A673 (cell line): ENCODE measurements at regions not wholly inside any gene's neighbourhood (a gene's known extent, or its start where the extent isn't known, plus 50 kb on each side); places are given as distances from the start of the nearest gene placed in this dataset.

Experiments
- BruUV-seq: library from RNA; stranded (reverse); fragments of 400-500 nt; replicated peaks from 2 replicates; lab custom pipeline; 2021; lab: Mats Ljungman, UMichigan
- CTCF ChIA-PET: fragments of 300-600 bp; sonication (Branson Sonifier 250); formaldehyde crosslinking; loops from one replicate; lab custom pipeline; 2022; ENCODE audit warnings: antibody characterized with exemption; lab: Charles Lee
- POLR2A ChIA-PET: fragments of 300-600 bp; sonication (Branson Sonifier 250); formaldehyde crosslinking; loops from one replicate; lab custom pipeline; 2022; ENCODE audit warnings: antibody characterized with exemption; ENCODE audit not compliant: low non-redundant PET; lab: Charles Lee
- DNase-seq: peaks from one replicate; pipeline ENCODE4 v3.0.0-alpha.2; 2015; ENCODE audit warnings: low spot score
- H3K27ac ChIP-seq: fragments of 200-600 bp; sonication (generic); 2 replicates; pipeline ENCODE4 v1.5.1; 2016; ENCODE audit warnings: mixed run types, low read depth, mild to moderate bottlenecking, mixed read lengths, antibody characterized with exemption, low read length; ENCODE audit not compliant: poor library complexity, severe bottlenecking
- H3K27me3 ChIP-seq: fragments of 200-600 bp; sonication (generic); replicated peaks from 2 replicates; pipeline ENCODE4 v1.6.1; 2017; ENCODE audit warnings: mixed run types, low read depth, mild to moderate bottlenecking, mixed read lengths, antibody characterized with exemption, low read length; ENCODE audit not compliant: insufficient read depth, poor library complexity
- H3K36me3 ChIP-seq: fragments of 200-600 bp; sonication (generic); 2 replicates; pipeline ENCODE4 v1.6.1; 2016; ENCODE audit warnings: mixed run types, mild to moderate bottlenecking, mixed read lengths, antibody characterized with exemption, low read length; ENCODE audit not compliant: insufficient read depth, poor library complexity, severe bottlenecking
- H3K4me1 ChIP-seq: fragments of 200-600 bp; sonication (generic); 2 replicates; pipeline ENCODE4 v1.6.1; 2017; ENCODE audit warnings: mixed run types, mild to moderate bottlenecking, mixed read lengths, antibody characterized with exemption, low read length; ENCODE audit not compliant: insufficient read depth, poor library complexity, severe bottlenecking
- H3K4me3 ChIP-seq: fragments of 200-600 bp; sonication (generic); 2 replicates; pipeline ENCODE4 v1.5.1; 2016; ENCODE audit warnings: low read depth, mixed run types, mild to moderate bottlenecking, mixed read lengths, low read length; ENCODE audit not compliant: poor library complexity, severe bottlenecking
- H3K9me3 ChIP-seq: fragments of 200-600 bp; sonication (generic); 2 replicates; pipeline ENCODE4 v1.6.1; 2016; ENCODE audit warnings: mixed run types, low read depth, mild to moderate bottlenecking, mixed read lengths, antibody characterized with exemption, low read length; ENCODE audit not compliant: poor library complexity, severe bottlenecking
- CTCF ChIP-seq: fragments of 300-800, 200-600 bp; sonication (generic); conservative IDR thresholded peaks from 2 replicates; pipeline ENCODE4 v1.5.1; 2017; ENCODE audit warnings: low read depth, mild to moderate bottlenecking, antibody characterized with exemption, low read length, moderate library complexity, mixed read lengths
- EZH2 ChIP-seq: fragments of 200-600 bp; sonication (generic); IDR thresholded peaks from 2 replicates; pipeline ENCODE4 v1.6.1; 2017; ENCODE audit warnings: borderline replicate concordance, low read depth, mild to moderate bottlenecking, mixed read lengths, antibody characterized with exemption, low read length; ENCODE audit not compliant: poor library complexity, severe bottlenecking
- intact Hi-C: fragments of 100-400 bp; cut with micrococcal nuclease; formaldehyde crosslinking; loops from one replicate; pipeline ENCODE4 v1.10.0; 2022; ENCODE audit not compliant: unreplicated experiment

GRCh38 chr5:24325306-24325832, 319.4 kb downstream of the CDH10 start:
- Histone ChIP-seq H3K9me3 (no peaks in the 10 kb centered on the region), H3K27me3 (no peaks in the 10 kb centered on the region), H3K36me3 (no peaks in the 10 kb centered on the region), H3K4me3 (no peak overlapping the region), H3K27ac (no peak overlapping the region), H3K4me1 (no peaks in the 10 kb centered on the region)
- intact Hi-C loops: no loop called here
- DNase-seq: no peak
- TF ChIP-seq EZH2 (no peak), CTCF (no peak)
- ChIA-PET POLR2A (no interaction called here), CTCF (no interaction called here)
- BruUV-seq: no TSS peak

- no peak overlapping the region for H3K27ac ChIP-seq
- H3K4me3 ChIP-seq: no peak overlapping the region
- TF ChIP-seq EZH2 (no peak), CTCF (no peak)
- DNase-seq: no peak
- H3K9me3 ChIP-seq: no peaks in the 10 kb centered on the region
- POLR2A ChIA-PET: interaction anchor here (0.6 kb wide), 1 partner anchor 353 kb away, joined by 5 read pairs; no protein-coding TSS in a partner anchor
- BruUV-seq: no TSS peak
- H3K27me3 ChIP-seq: no peaks in the 10 kb centered on the region
- H3K4me1 ChIP-seq: no peaks in the 10 kb centered on the region
- CTCF ChIA-PET: no interaction called here
- H3K36me3 ChIP-seq: no peaks in the 10 kb centered on the region
- intact Hi-C loops: no loop called here
Observed at GRCh38 chr5:24331531-24331930, 313.2 kb downstream of the CDH10 start.

- intact Hi-C loops: no loop called here
Observed at GRCh38 chr5:24347158-24347557, 297.6 kb downstream of the CDH10 start.

More at GRCh38 chr5:24347158-24347557, 297.6 kb downstream of the CDH10 start:
- BruUV-seq: no TSS peak
- no peaks in the 10 kb centered on the region for H3K36me3 ChIP-seq
- DNase-seq: no peak
- no peaks in the 10 kb centered on the region for H3K27me3 ChIP-seq
- no peak overlapping the region for H3K4me3 ChIP-seq
- no peak overlapping the region for H3K27ac ChIP-seq
- no peaks in the 10 kb centered on the region for H3K9me3 ChIP-seq
- no peaks in the 10 kb centered on the region for H3K4me1 ChIP-seq
- TF ChIP-seq CTCF (no peak), EZH2 (no peak)
- ChIA-PET CTCF (no interaction called here), POLR2A (no interaction called here)
